Neutrophil (primary cell): ENCODE measurements at regions not wholly inside any gene's neighbourhood (a gene's known extent, or its start where the extent isn't known, plus 50 kb on each side); places are given as distances from the start of the nearest gene placed in this dataset.

ENCODE experiments used
- H3K27ac ChIP-seq: fragments of 200-600 bp; sonication (generic); 2 replicates; pipeline ENCODE4 v1.5.1; 2016; ENCODE audit warnings: mild to moderate bottlenecking, moderate library complexity
- H3K27me3 ChIP-seq: fragments of 200-600 bp; sonication (generic); 2 replicates; pipeline ENCODE4 v1.6.0; 2016; ENCODE audit warnings: mild to moderate bottlenecking
- H3K36me3 ChIP-seq: fragments of 200-600 bp; sonication (generic); 2 replicates; pipeline ENCODE4 v1.5.1; 2017
- H3K4me1 ChIP-seq, 2 experiments: fragments of 200-600 bp in 1 of 2; sonication (generic) in 1 of 2; 1 replicate in 1 of 2; 2 replicates in 1 of 2; pipeline versions ENCODE4 v1.5.1 to v1.6.1; 2013 to 2016; ENCODE audit warnings: low read depth in 1 of 2, low read length in 1 of 2, mild to moderate bottlenecking in 1 of 2, moderate library complexity in 1 of 2; ENCODE audit not compliant: control insufficient read depth in 1 of 2, insufficient read depth in 1 of 2
- H3K4me3 ChIP-seq, 2 experiments: fragments of 200-600 bp in 1 of 2; sonication (generic) in 1 of 2; 1 replicate in 1 of 2; 2 replicates in 1 of 2; pipeline ENCODE4 v1.5.1; 2013 to 2016; ENCODE audit warnings: low read depth in 1 of 2, low read length in 1 of 2, mild to moderate bottlenecking in 1 of 2, moderate library complexity in 1 of 2
- H3K9me3 ChIP-seq: fragments of 200-600 bp; sonication (generic); 2 replicates; pipeline ENCODE4 v1.5.1; 2016
- TF ChIP-seq, protein P1 (sequence below): fragments of 200-600 bp; sonication (generic); IDR thresholded peaks from 2 replicates; pipeline ENCODE4 v1.5.1; 2016; ENCODE audit warnings: antibody characterized with exemption

DNA sequence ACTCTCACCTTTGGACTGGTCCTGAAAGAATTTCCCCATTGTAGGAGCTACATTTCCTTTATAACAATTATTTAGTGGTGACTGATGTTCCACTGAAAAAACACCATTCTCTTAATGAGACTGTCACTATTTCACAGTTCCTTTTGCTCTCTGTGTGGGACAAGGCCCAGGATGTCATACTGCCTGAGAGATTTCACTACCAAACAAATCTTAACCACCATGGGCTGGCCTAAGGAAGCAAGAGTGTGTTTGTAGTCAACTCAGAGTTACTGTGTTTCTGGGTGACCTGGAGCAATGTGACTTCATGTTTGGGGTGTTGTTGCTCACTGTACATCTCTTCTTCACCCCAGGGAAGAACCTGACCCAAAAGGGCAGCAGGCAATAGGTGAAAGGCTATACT, 50.1 kb upstream of the ZNF608 start:
- TF ChIP-seq, protein P1, sequence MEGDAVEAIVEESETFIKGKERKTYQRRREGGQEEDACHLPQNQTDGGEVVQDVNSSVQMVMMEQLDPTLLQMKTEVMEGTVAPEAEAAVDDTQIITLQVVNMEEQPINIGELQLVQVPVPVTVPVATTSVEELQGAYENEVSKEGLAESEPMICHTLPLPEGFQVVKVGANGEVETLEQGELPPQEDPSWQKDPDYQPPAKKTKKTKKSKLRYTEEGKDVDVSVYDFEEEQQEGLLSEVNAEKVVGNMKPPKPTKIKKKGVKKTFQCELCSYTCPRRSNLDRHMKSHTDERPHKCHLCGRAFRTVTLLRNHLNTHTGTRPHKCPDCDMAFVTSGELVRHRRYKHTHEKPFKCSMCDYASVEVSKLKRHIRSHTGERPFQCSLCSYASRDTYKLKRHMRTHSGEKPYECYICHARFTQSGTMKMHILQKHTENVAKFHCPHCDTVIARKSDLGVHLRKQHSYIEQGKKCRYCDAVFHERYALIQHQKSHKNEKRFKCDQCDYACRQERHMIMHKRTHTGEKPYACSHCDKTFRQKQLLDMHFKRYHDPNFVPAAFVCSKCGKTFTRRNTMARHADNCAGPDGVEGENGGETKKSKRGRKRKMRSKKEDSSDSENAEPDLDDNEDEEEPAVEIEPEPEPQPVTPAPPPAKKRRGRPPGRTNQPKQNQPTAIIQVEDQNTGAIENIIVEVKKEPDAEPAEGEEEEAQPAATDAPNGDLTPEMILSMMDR: no peak
- no peaks in the 10 kb centered on the region for H3K9me3 ChIP-seq
- no peak overlapping the region for H3K4me3 ChIP-seq
- no peaks in the 10 kb centered on the region for H3K4me1 ChIP-seq
- no peaks in the 10 kb centered on the region for H3K27me3 ChIP-seq
- H3K36me3 ChIP-seq: no peaks in the 10 kb centered on the region
- H3K27ac ChIP-seq: no peak overlapping the region

DNA sequence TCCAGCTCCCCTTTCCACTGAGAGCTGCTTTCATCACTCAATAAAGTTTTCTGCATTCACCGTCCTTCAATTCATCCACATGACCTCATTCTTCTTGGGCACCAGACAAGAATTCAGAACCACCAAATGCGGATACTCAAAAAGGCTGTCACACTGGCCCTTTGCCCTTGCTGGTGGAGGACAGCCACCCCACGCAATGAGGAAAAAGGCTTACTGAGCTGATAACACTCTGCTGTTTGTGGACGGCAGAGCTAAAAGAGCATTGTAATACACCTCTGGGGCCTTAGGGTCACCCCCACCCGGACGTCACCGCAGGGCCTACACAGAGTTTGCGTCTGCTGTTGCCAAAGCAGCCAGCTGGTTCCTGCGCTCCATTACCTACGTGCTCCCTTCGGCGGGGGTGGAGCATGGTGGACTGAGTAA, 51.2 kb upstream of the ZNF608 start:
- TF ChIP-seq, protein P1: no peak
- no peaks in the 10 kb centered on the region for H3K4me1 ChIP-seq

DNA sequence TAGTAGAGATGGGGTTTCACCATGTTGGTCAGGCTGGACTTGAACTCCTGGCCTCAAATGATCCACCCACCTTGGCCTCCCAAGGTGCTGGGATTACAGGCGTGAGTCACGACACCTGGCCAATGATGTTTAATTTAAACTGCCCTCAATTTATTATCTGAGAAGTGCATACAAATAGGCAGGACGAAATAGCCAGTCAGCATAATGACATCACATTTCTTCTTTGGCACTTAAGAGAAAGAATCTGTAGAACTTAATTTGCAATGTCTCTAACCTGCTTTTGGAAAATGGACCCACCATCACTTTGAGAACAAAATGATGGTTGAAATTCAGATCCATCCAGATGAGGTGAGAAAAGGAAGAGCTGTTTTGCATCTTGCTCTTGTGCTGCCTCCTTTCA, 52.5 kb upstream of the ZNF608 start:
- H3K4me3 ChIP-seq: no peak overlapping the region
- H3K27ac ChIP-seq: no peak overlapping the region
- TF ChIP-seq, protein P1: no peak
- no peaks in the 10 kb centered on the region for H3K4me1 ChIP-seq
- H3K36me3 ChIP-seq: no peaks in the 10 kb centered on the region
- H3K27me3 ChIP-seq: no peaks in the 10 kb centered on the region
- no peaks in the 10 kb centered on the region for H3K9me3 ChIP-seq

More for the DNA sequence above, 51.2 kb upstream of the ZNF608 start:
- no peak overlapping the region for H3K4me3 ChIP-seq
- H3K9me3 ChIP-seq: no peaks in the 10 kb centered on the region
- H3K27ac ChIP-seq: no peak overlapping the region
- H3K36me3 ChIP-seq: no peaks in the 10 kb centered on the region
- no peaks in the 10 kb centered on the region for H3K27me3 ChIP-seq

DNA sequence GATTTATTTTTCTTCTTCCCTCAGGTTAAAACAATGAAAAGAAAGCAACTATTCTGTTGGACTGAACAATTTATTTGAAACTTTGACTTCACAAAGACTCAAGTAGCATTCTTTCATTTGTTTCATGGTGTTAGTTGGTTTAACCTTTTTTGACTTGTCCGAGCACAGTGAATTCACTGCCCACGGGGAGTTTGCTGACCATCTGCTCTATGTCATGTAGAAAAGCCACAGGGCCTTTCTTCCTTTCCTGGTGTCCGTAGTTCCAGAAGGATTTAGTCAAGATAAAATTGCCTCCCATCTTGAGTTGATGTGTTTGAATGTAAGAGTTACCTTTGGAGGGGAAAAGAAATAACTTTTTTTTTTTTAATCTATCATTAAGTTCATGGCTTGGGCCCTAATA, 55.1 kb upstream of the ZNF608 start:
- Histone ChIP-seq H3K4me3 (no peak overlapping the region), H3K27ac (no peak overlapping the region), H3K36me3 (no peaks in the 10 kb centered on the region), H3K27me3 (no peaks in the 10 kb centered on the region), H3K4me1 (no peaks in the 10 kb centered on the region), H3K9me3 (no peaks in the 10 kb centered on the region)
- TF ChIP-seq, protein P1: no peak

DNA sequence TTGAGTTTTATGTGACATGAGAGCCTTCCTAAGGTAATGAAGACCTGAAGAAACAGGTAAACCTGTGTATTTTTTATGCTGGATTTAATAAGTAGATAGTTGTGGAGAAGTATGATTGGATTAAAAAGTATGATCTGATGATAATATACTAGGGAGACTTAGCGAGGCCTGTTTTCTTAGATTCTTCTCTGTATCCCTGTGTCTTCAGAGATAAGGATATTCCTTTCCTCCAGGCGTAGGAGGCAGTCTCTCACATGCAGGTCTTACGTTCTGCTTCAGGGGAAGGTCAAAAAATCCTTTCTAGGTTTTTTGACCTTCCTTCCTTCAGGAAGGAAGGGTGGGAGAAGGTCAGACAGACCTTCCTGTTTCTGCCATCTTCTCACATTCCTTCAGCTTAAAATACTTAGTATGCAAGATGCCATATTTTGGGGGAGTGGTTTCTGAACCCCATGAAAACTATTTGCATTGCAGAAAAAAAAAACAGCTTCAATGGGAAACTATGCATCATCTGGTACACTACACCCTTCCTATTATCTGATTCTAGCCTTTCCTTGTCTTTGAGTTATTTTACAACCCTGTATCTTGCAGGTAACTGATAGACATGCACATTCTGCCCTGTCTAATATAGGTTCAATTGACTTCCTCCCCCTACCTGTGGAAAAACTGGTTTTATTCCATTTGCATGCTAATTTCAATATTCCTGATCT, 57.3 kb upstream of the ZNF608 start:
- H3K27me3 ChIP-seq: no peaks in the 10 kb centered on the region
- TF ChIP-seq, protein P1: no peak
- no peak overlapping the region for H3K4me3 ChIP-seq
- H3K27ac ChIP-seq: no peak overlapping the region
- H3K9me3 ChIP-seq: no peaks in the 10 kb centered on the region
- H3K36me3 ChIP-seq: no peaks in the 10 kb centered on the region
- H3K4me1 ChIP-seq: no peaks in the 10 kb centered on the region
